Stomach (tissue), 8 donors: ENCODE measurements at regions not wholly inside any gene's neighbourhood (a gene's known extent, or its start where the extent isn't known, plus 50 kb on each side); places are given as distances from the start of the nearest gene placed in this dataset.

Experiments used
- DNase-seq, 2 donors: peaks; one replicate each; pipeline versions ENCODE4 v3.0.0 to v3.0.0-alpha.2; 2013 to 2019
- H3K27ac ChIP-seq, 5 donors: fragments of 200-600 bp in 4 of 5; sonication (generic) in 4 of 5; one replicate each; pipeline ENCODE4 v1.5.1; 2013 to 2019; ENCODE audit warnings: mild to moderate bottlenecking in 1 of 5, moderate library complexity in 1 of 5
- H3K27me3 ChIP-seq, 3 donors: fragments of 200-600 bp; sonication (generic); one replicate each; pipeline ENCODE4 v1.5.1; 2017 to 2019; ENCODE audit warnings: mixed run types in 1 of 3
- H3K36me3 ChIP-seq, 4 donors: fragments of 200-600 bp; sonication (generic); 1 replicate in 3 of 4; 2 replicates in 1 of 4; pipeline ENCODE4 v1.5.1; 2016 to 2019
- H3K4me1 ChIP-seq, 4 donors: fragments of 200-600 bp; sonication (generic); one replicate each; pipeline ENCODE4 v1.5.1; 2016 to 2019
- H3K4me3 ChIP-seq, 4 donors: fragments of 200-600 bp; sonication (generic) in 3 of 4; one replicate each; pipeline ENCODE4 v1.5.1; 2016 to 2019; ENCODE audit warnings: mild to moderate bottlenecking in 1 of 4
- H3K9me3 ChIP-seq, 4 donors: fragments of 200-600 bp; sonication (generic); one replicate each; pipeline ENCODE4 v1.5.1; 2016 to 2019
- CTCF ChIP-seq, 7 experiments: fragments of 450-650 bp in 4 of 7; fragments of 200-600 bp in 3 of 7; sonication (generic) in 3 of 7; IDR thresholded peaks; one replicate each; pipeline ENCODE4 v1.5.1; 2016 to 2019; ENCODE audit warnings: antibody characterized with exemption in 7 of 7, control low read depth in 2 of 7, mild to moderate bottlenecking in 1 of 7
- EP300 ChIP-seq: sonication (generic); formaldehyde crosslinking; IDR thresholded peaks from one replicate; pipeline ENCODE4 v1.6.1; 2017; ENCODE audit warnings: antibody characterized with exemption
- POLR2A ChIP-seq, 4 donors: fragments of 450-650 bp; IDR thresholded peaks; one replicate each; pipeline ENCODE4 v1.6.1; 2016; ENCODE audit warnings: antibody characterized with exemption in 4 of 4, control low read depth in 2 of 4, mild to moderate bottlenecking in 1 of 4, moderate library complexity in 1 of 4
- POLR2AphosphoS5 ChIP-seq, 3 donors: sonication (generic); formaldehyde crosslinking; IDR thresholded peaks; one replicate each; pipeline ENCODE4 v1.6.1; 2016; ENCODE audit warnings: antibody characterized with exemption in 3 of 3
- WGBS, 5 donors: extraction: QIAGEN DNeasy Blood & Tissue Kit in 3 of 5; methylation state at CpG; one replicate each; pipeline versions ENCODE4 v1.1.5 to v1.1.7; 2013 to 2018; 5-methylcytosine and 5-hydroxymethylcytosine counted together
- intact Hi-C: fragments of 100-400 bp; cut with DNase I; formaldehyde crosslinking; loops from one replicate; pipeline ENCODE4 v1.15.1; 2023; ENCODE audit warnings: low total_unique reads
- donor health status: healthy with polysubstance abuse.
- donor health status: Bipolar disorder and iron deficiency.
- donor health status: healthy.

- Histone ChIP-seq H3K9me3 (no peaks in the 10 kb centered on the region), H3K4me1 (peaks cover 0 to 6% (median 0%) of the 10 kb centered on the region in 4 donors), H3K4me3 (no peak overlapping the region), H3K36me3 (no peaks in the 10 kb centered on the region), H3K27ac (no peak overlapping the region), H3K27me3 (no peaks in the 10 kb centered on the region)
- intact Hi-C loops: no loop called here
- WGBS, 5 donors: 0 to 25% (median 0%) methylated on average over 1 of the region's 1 CpG
- TF ChIP-seq POLR2A (IDR thresholded peaks at IDR 0.05): no peak
- TF ChIP-seq CTCF (IDR thresholded peaks at IDR 0.05): no peak
- TF ChIP-seq POLR2AphosphoS5 (IDR thresholded peaks at IDR 0.05): no peak
- TF ChIP-seq EP300: no peak
- no peak for DNase-seq
Measured at GRCh38 chr4:120232050-120232449, 165.4 kb upstream of the MAD2L1 start.

DNA sequence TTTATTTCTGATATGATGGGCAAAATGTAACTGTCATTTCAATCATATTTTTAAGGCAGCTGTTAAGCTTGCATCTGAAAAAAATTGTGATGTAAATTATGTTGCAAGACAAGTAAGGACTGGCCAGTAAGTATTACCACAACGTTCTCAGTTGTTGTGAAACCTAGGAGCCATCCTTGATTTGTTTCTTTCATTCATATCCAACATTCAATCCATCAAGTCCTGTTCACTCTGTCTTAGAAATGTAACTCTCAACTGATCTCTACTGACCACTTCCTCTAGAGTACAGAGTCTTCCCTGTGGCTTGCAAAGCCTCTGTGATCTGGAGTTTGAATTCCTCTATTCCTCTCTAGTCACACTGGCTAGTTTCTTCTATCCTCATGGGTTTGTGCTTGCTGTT is 161.4 kb upstream of the MAD2L1 start:
- Histone ChIP-seq H3K27ac (no peak overlapping the region), H3K4me1 (peaks cover 0 to 6% (median 0%) of the 10 kb centered on the region in 4 donors), H3K27me3 (no peaks in the 10 kb centered on the region), H3K4me3 (no peak overlapping the region), H3K36me3 (no peaks in the 10 kb centered on the region), H3K9me3 (peaks cover 0 to 3% (median 0%) of the 10 kb centered on the region in 4 donors)
- intact Hi-C loops: no loop called here
- no peak for TF ChIP-seq CTCF (IDR thresholded peaks at IDR 0.05)
- no peak for TF ChIP-seq POLR2AphosphoS5 (IDR thresholded peaks at IDR 0.05)
- no peak for TF ChIP-seq POLR2A (IDR thresholded peaks at IDR 0.05)
- no peak for TF ChIP-seq EP300
- no peak for DNase-seq
- WGBS, 5 donors: 21 to 48% (median 45%) methylated on average over 1 of the region's 1 CpG

DNA sequence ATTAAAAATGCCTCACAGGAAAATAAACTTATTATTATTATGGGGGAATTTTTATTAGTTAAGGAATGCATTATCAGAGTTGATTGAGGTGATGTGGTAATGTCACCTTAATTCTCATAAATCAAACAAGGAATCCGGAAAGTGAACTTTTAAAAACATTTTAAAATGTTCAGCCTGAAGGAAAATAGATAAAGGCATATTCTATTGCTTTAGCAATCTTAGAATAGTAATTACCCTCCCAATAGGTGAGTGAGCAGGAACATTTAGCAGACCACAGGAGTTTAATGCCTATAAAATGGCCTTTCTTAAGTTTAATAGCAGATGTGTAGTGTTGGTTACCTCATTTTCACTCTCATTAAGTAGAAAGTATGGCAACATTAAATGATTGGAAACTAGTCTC is 160.9 kb upstream of the MAD2L1 start:
- WGBS, 5 donors: 44 to 80% (median 69%) methylated on average over 1 of the region's 1 CpG
- Histone ChIP-seq H3K36me3 (no peaks in the 10 kb centered on the region), H3K4me1 (peaks cover 0 to 6% (median 0%) of the 10 kb centered on the region in 4 donors), H3K27ac (no peak overlapping the region), H3K27me3 (no peaks in the 10 kb centered on the region), H3K9me3 (peaks cover 0 to 3% (median 0%) of the 10 kb centered on the region in 4 donors), H3K4me3 (no peak overlapping the region)
- no peak for TF ChIP-seq POLR2AphosphoS5 (IDR thresholded peaks at IDR 0.05)
- no peak for TF ChIP-seq POLR2A (IDR thresholded peaks at IDR 0.05)
- no peak for TF ChIP-seq CTCF (IDR thresholded peaks at IDR 0.05)
- no peak for TF ChIP-seq EP300
- intact Hi-C loops: no loop called here
- DNase-seq: no peak

DNA sequence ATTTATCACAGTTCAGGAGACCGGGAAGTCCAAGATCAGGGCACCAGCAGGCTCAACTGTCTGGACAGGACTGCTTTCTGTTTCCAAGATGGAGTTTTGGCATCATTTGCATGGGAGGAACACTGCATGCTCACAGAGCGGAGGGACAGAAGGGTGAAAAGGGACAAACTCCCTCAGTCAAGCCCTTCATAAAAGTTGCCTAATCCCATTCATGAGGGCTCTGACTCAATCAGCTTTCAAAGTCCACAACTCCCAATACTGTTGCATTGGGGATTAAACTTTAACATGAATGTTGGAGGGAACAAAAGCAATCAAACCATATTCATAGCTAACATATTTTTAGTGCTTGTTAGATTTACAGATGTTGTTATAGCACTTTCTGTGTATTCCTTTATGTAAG is 158.9 kb upstream of the MAD2L1 start:
- DNase-seq: no peak
- H3K27ac ChIP-seq: no peak overlapping the region
- intact Hi-C loops: no loop called here
- H3K4me1 ChIP-seq: peaks cover 0 to 6% (median 0%) of the 10 kb centered on the region in 4 donors
- H3K4me3 ChIP-seq: no peak overlapping the region
- 88 to 95% (median 93%) methylated on average over 2 of the region's 2 CpGs for WGBS, 5 donors
- TF ChIP-seq POLR2AphosphoS5 (IDR thresholded peaks at IDR 0.05): no peak
- TF ChIP-seq EP300: no peak
- no peak for TF ChIP-seq CTCF (IDR thresholded peaks at IDR 0.05)
- TF ChIP-seq POLR2A (IDR thresholded peaks at IDR 0.05): no peak
- H3K9me3 ChIP-seq: peaks cover 0 to 3% (median 0%) of the 10 kb centered on the region in 4 donors
- no peaks in the 10 kb centered on the region for H3K36me3 ChIP-seq
- H3K27me3 ChIP-seq: no peaks in the 10 kb centered on the region
